IPS DF 4.7 (cell line): ENCODE measurements at regions not wholly inside any gene's neighbourhood (a gene's known extent, or its start where the extent isn't known, plus 50 kb on each side); places are given as distances from the start of the nearest gene placed in this dataset.

Experiments used
- DNase-seq: peaks from one replicate; pipeline ENCODE4 v3.0.0-alpha.2; 2013; ENCODE audit warnings: low spot score; ENCODE audit errors: extremely low read depth

GRCh38 chr5:74262544-74263207, 377.9 kb downstream of the ENC1 start:
- DNase-seq: no peak

GRCh38 chr5:74261866-74262265, 378.7 kb downstream of the ENC1 start:
- DNase-seq: no peak

- no peak for DNase-seq
These were observed 379.1 kb downstream of the ENC1 start for GRCh38 chr5:74261421-74261820.

GRCh38 chr5:74259572-74259971, 381.0 kb downstream of the ENC1 start:
- DNase-seq: no peak

- DNase-seq: no peak
These were observed 382.2 kb downstream of the ENC1 start for GRCh38 chr5:74258314-74258665.

- no peak for DNase-seq
These were observed 382.7 kb downstream of the ENC1 start for GRCh38 chr5:74257645-74258313.

GRCh38 chr5:74257060-74257527, 383.4 kb downstream of the ENC1 start:
- no peak for DNase-seq

GRCh38 chr5:74255692-74256392, 384.7 kb downstream of the ENC1 start:
- no peak for DNase-seq

GRCh38 chr5:74254257-74254656, 386.3 kb downstream of the ENC1 start:
- no peak for DNase-seq

GRCh38 chr5:74252044-74252443, 388.5 kb downstream of the ENC1 start:
- DNase-seq: no peak

- no peak for DNase-seq
These were observed 389.1 kb downstream of the ENC1 start for GRCh38 chr5:74251141-74252035.

GRCh38 chr5:74250304-74251102, 390.0 kb downstream of the ENC1 start:
- DNase-seq: no peak

GRCh38 chr5:74248576-74248975, 392.0 kb downstream of the ENC1 start:
- no peak for DNase-seq

- no peak for DNase-seq
These were observed 396.1 kb downstream of the ENC1 start for GRCh38 chr5:74244406-74244805.

- no peak for DNase-seq
These were observed 396.9 kb downstream of the ENC1 start for GRCh38 chr5:74243634-74244033.

- DNase-seq: no peak
These were observed 398.0 kb downstream of the ENC1 start for GRCh38 chr5:74242516-74242915.

GRCh38 chr5:74241751-74242140, 398.8 kb downstream of the ENC1 start:
- no peak for DNase-seq

- no peak for DNase-seq
These were observed 399.5 kb downstream of the ENC1 start for GRCh38 chr5:74240783-74241750.

GRCh38 chr5:74239261-74239660, 401.3 kb downstream of the ENC1 start:
- no peak for DNase-seq
